ENCODE measurements at regions not wholly inside any gene's neighbourhood (a gene's known extent, or its start where the extent isn't known, plus 50 kb on each side); places are given as distances from the start of the nearest gene placed in this dataset.

GRCh38 chr10:123399276-123399839, 245.2 kb downstream of the BUB3 start:
- TF ChIP-seq ARNTL (CRISPR knock-in tag; IDR thresholded peaks at IDR 0.05): no peak
- no peak for TF ChIP-seq HNRNPH1 (optimal IDR thresholded peaks at IDR 0.05; ENCODE audit: low read depth, low read length)
- no peak for TF ChIP-seq ELF3 (CRISPR knock-in tag; IDR thresholded peaks at IDR 0.05)
- TF ChIP-seq PRDM4 (CRISPR knock-in tag; IDR thresholded peaks at IDR 0.05; ENCODE audit: borderline replicate concordance): no peak

Data from HepG2 (cell line).